NCI-H748 (cell line): ENCODE measurements at regions not wholly inside any gene's neighbourhood (a gene's known extent, or its start where the extent isn't known, plus 50 kb on each side); places are given as distances from the start of the nearest gene placed in this dataset.
A peak's percentile ranks its signal among the peaks of the same experiment; 100 is the strongest.
"Not testable (repeated sequence)": the region's sequence is repeated elsewhere in the genome, so short reads cannot be mapped to it uniquely, and the experiment has no call there.

ENCODE experiments used
- DNase-seq: peaks from one replicate; lab custom pipeline; 2025; ENCODE audit not compliant: unreplicated experiment; lab: John Stamatoyannopoulos, UW

- DNase-seq = no peak
Measured at GRCh38 chr4:158958489-158959270, 144.2 kb upstream of the RAPGEF2 start.

GRCh38 chr4:158962393-158962792, 140.5 kb upstream of the RAPGEF2 start:
- DNase-seq = peak; percentile 16

GRCh38 chr4:158963282-158963681, 139.6 kb upstream of the RAPGEF2 start:
- DNase-seq = not testable (repeated sequence)

DNA sequence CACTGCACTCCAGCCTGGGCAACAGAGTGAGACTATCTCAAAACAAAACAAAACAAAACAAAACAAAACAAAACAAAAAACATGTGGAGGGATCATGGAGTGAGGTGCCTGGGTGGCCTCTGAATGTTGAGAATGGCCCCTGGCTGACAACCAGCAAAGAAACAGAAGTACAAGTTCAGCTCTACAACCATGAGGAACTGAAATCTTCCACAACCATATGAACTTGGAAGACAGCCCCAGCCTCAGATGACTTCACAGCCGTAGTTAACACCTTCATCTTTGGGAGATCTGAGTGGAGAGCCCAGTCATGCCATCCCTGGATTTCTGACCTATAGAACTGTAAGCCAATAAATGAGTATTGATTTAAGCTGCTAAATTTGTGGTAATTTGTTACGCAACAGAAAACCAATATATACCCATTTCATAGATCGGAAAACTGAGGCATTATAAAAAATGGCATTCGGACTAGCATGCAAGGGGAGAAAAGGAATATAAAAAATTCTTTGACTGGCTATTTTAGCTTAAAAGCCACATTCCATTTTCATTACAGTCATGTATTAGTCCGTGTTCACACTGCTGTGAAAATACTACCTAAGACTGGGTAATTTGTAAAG, 138.7 kb upstream of the RAPGEF2 start:
- DNase-seq = no peak

DNA sequence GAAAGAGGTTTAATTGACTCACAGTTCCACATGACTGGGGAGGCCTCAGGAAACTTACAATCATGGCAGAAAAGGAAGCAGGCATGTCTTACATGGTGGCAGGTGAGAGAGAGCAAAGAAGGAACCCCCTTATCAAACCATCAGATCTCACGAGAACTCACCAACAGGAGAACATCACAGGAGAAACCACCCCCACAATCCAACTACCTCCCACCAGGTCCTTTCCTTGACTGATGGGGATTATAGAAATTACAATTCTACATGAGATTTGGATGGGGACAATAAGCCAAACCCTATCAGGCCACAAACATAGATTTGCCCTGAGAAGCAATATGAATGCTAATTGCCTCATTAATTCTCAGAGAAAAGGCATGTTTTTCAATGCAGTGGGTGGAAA, 138.2 kb upstream of the RAPGEF2 start:
- DNase-seq = no peak

- DNase-seq = no peak
Measured at GRCh38 chr4:158965226-158965625, 137.7 kb upstream of the RAPGEF2 start.

GRCh38 chr4:158966091-158966490, 136.8 kb upstream of the RAPGEF2 start:
- no peak for DNase-seq

GRCh38 chr4:158968961-158969360, 133.9 kb upstream of the RAPGEF2 start:
- DNase-seq = no peak

DNA sequence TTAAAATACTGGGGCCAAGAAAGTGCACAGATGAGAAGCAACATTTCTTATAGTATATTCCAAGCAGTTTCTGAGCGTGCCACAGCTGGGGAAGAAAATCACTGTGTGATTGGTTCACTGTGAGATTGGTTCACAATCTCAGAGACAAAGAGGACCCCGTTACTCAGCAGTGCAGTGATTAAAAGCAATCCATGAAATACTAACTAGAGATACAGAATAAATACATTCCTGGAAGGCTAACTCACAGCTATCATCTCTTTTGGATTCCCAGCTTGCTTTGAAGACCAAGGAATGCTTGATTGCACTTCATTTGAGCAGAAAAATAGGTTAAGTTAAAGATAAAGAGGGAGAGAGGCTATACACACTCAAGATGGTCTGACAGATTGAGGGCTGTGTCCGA, 132.1 kb upstream of the RAPGEF2 start:
- DNase-seq = no peak

DNA sequence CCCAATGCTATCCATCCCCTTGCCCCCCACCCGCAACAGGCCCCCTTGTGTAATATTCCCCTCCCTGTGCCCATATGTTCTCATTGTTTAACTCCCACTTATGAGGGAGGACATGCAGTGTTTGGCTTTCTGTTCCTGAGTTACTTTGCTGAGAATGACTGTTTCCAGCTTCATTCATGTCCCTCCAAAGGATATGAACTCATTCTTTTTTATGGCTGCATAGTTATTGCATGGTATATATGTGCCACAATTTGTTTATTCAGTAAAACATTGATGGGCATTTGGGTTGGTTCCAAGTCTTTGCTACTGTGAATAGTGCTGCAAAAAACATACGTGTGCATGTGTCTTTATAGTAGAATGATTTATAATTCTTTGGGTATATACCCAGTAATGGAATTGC, 128.4 kb upstream of the RAPGEF2 start:
- DNase-seq = not testable (repeated sequence)

DNA sequence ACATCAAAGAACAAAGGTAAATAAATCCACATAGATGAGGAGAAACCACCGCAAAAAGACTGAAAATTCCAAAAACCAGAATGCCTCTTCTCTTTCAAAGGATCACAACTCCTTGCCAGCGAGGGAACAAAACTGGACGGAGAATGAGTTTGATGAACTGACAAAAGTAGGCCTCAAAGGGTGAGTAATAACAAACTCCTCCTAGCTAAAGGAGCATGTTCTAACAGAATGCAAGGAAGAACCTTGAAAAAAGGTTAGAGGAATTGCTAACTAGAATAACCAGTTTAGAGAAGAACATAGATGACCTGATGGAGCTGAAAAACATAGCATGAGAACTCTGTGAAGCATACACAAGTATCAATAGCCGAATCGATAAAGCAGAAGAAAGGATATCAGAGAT, 122.2 kb upstream of the RAPGEF2 start:
- DNase-seq = not testable (repeated sequence)

- no peak for DNase-seq
Measured at GRCh38 chr4:158991534-158992155, 111.2 kb upstream of the RAPGEF2 start.

DNA sequence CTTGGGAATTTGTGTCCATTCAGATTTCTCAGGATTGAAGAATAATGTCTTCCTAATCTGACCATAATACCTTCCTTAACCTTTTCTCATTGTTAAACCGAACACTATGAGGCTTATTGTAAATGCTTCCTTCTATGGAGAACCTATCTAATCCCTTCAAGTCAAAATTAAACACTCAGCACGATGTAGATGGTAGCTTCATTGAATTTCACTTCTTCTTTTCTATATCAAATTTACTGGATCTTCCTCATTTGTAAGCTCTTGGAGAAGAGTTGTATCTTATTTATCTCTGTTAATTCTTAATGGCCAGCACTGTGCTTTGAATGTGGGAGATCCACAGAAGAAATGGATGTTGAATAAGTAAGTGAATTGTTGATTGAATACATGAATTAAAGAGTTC, 109.0 kb upstream of the RAPGEF2 start:
- DNase-seq = no peak

DNA sequence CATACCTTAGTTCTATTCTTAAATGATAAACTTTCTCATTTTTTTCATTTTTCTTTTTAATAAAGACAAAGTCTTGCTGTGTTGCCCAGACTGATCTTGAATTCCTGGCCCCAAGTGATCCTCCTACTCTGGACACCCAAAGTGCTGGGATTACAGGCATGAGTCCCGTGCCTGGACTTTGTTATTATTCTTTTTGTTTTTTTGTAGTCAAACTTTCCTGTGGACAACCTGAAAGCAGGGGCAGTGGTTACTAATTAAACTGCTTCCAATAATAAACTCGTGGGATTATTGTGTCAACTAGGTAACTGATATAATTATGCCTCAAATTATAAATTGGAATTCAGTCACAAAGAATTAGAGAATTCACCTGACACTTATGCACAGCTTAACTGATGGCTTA, 107.8 kb upstream of the RAPGEF2 start:
- no peak for DNase-seq

- DNase-seq = no peak
Measured at GRCh38 chr4:158995965-158996364, 106.9 kb upstream of the RAPGEF2 start.

DNA sequence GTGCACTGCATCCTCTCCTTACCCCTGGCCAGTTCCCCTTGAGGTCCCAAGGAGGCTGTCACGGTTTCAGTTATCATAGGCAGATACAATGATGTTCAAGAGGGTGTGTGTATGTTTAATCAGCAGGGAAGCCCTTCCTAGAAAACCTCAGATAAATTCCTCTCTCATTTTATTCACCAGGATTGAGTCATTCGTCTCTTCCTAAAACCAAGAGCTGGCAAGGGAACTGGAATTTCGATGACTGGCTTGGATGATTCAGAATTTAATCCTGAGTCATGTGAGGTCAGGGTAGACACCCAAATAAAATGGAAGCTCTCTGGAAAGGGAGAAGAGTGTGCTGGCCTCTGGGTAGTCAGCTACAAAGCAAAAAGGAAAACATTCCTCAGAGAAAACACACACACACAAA, 106.2 kb upstream of the RAPGEF2 start:
- DNase-seq = peak; percentile 18

- no peak for DNase-seq
Measured at GRCh38 chr4:158997660-158998349, 105.1 kb upstream of the RAPGEF2 start.

DNA sequence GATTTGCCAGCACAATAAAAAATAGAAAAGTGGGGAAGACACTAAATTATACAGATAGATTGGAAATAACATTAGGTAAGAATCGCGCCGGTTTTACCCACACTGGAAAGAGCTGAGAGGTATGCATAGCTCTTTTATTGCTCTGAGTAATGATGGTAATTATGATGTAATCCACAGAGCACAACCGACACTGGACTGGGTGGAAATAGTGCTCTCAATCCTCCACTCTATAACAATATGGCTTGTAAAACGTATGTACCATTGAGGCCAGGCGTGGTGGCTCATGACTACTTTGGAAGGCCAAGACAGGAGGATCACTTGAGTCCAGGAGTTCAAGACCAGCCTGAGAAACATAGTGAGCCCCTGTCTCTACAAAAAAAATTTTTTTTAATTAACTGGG, 104.3 kb upstream of the RAPGEF2 start:
- peak; percentile 49 for DNase-seq

GRCh38 chr4:158999166-158999682, 103.7 kb upstream of the RAPGEF2 start:
- peak; percentile 5 for DNase-seq

DNA sequence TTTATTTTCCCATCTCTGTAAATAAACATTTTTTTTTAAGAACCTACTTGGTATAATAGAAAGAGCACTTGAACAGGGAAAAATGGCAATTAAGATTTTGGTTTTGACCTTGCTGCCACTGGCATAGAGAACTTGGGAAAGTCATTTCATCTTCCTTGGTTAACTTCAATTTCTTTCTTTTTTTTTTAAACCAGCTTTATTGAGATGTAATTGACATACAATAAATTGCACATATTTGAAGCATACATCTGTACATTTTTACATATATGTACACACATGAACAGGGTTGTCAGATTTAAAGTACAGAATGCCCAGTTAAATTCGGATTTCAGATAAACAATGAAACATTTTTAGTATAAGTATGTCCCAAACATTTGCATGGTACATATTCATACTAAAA, 103.0 kb upstream of the RAPGEF2 start:
- DNase-seq = no peak

GRCh38 chr4:159002950-159003349, 99.9 kb upstream of the RAPGEF2 start:
- DNase-seq = peak; percentile 65
